ENCODE measurements at regions not wholly inside any gene's neighbourhood (a gene's known extent, or its start where the extent isn't known, plus 50 kb on each side); places are given as distances from the start of the nearest gene placed in this dataset.

DNA sequence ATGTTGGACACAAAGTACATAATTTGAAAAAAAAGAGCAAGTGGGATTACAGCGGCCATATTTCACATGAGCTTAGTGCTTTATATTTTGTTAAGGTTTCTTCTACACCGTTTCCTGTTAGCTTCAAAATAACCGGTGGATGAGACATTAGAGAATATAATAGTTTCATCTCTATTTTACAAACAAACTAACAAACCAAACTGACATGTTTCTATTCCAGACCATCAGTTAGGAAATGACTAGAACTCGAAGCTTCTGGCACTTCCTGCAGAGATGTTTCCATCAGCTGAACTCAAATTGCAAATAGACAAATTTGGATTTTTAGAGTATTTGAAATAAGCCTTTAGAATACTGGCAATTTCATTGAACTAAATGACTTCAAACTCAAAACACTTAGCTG lies 86.5 kb downstream of the MTRR start:
- no peak for DNase-seq

DNA sequence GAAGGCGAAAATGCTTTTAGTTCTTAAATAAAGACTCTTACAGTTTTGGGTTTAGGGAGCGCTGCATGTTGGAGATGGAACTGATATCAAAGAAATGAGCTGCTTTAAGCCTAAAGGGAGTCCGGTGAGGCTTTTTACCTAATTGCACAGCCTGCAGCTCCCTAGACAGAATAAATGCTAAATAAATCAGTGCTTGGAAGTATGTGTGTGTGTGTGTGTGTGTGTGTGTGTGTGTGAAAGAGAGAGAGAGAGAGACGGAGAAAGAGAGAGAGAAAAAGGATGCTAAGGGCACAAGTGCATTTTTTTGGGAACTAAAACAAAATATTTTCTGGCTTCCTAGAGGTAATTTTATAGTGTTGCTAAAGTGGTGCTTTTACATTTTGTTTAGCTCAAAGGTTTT lies 88.4 kb downstream of the MTRR start:
- DNase-seq = no peak

DNA sequence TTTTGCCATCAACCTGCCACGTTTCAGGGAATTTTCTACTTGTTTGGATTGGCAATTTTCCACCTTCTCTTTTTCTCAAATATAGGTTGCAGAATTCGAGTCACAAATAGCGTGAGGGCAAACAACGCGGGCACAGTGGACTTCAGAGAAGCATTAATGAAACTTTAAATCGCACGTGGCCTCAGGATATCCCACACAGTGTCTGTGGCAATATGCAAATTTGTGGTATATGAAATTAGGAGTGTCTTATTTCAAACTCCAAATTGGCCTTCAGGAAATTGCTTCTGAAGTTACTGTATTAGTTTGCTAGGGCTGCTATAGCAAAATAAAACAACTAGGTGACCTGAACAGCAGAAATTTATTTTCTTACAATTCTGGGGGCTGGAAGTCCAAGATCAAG lies 91.2 kb downstream of the MTRR start:
- DNase-seq = no peak

DNA sequence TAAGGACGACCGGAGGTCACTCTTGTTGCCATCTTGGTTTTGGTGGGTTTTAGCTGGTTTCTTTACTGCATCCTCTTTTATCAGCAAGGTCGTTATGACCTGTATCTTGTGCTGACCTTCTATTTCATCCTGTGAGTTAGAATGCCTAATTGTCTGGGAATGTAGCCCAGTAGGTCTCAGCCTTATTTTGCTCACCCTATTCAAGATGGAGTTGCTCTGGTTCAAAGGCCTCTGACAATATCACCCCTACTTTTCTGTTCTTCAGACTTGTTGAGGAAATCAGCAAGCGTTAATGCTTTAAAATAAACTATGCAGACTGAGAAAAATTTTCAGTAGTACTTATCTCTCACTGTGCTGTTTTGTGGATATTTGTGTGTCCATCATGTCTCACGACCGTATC lies 92.6 kb downstream of the MTRR start:
- no peak for DNase-seq

DNA sequence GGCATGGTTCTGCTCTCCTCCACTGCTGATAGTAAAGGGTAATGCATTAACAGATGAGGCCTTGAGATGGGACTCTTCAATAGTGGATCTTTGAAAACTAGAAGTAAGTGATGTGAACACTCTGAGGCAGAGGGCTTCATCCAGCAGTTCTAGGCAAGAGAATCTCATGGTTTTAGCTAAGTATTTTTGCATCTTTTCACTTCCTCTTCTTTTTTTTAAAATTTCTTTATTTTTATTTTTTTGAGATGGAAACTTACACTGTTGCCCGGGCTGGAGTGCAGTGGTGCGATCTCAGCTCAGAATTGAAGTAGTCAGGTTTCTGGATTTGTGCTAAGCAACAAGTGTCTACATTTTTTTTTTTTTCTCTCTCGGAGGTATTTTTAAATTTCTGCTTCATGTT lies 101.9 kb downstream of the MTRR start:
- no peak for DNase-seq

DNA sequence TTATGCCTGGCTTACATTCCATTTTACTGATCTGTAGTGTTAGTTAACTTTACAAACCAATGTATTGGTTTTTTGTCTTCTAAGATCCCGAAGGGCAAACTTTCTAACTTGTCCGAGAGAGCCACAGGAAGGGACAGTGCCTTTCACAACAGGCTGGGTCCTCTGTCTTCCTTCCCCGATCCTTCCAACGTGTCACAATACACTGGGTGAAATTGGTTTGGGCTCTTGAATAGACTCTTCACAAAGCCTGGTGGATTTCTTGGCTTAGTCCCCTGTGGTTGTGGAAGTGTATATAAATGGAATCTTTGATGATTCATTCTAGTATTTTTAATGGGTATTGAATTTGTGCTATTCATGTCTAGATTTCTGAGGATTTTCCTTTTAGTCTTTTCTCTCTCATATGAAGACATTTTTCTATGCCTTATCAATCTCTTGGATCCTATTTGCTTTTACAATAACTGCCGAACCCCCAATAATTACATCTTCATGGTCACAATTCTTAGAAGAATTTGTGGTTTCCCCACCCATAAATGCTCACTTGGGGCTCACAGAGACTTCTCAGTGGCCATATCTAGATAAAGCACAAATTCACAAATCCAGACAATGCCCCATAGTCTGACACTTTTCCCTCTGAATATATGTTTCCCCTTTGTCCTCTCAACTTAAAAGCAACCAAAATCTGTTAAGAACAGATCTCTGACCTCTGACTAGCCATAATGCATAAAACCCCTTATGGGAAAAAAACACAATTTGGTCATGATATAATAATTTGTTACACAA lies 107.7 kb downstream of the MTRR start:
- no peak for DNase-seq

DNA sequence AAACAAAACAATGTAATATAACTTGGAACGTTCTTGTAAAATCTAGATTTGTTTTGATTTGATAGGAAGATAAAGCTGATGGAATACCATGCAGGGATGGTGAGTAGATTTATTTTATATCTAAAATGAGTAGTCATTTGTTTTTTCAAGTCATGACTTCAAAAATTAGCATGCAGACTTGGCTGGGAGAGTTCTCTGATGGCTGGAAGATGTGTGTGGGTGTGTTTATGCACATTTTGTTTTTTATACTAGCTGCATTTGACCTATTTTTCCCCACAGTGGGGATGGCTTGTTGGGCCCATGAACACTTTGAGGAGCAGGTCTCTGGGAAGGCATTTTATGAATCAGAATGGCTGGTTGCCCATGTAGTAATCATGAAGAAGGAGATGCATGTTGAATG lies 109.2 kb downstream of the MTRR start:
- no peak for DNase-seq

DNA sequence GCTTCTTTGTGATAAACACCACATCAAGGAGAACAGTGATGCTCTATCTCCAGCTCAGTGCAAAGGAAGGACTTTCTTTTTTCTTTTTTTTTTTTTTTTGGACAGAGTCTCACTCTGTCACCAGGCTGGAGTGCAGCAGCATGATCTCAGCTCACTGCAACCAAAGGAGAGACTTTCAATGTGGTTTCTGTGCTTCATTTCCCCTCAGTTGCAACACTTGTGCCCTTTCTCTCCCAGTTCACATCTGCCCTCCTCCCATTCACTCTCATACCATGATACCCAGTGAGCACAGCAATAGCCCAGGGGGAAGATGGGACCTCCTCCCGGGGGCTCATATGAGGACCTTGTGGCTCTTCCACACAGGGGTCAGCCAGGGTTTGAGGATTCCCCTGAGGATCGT lies 110.0 kb downstream of the MTRR start:
- no peak for DNase-seq

DNA sequence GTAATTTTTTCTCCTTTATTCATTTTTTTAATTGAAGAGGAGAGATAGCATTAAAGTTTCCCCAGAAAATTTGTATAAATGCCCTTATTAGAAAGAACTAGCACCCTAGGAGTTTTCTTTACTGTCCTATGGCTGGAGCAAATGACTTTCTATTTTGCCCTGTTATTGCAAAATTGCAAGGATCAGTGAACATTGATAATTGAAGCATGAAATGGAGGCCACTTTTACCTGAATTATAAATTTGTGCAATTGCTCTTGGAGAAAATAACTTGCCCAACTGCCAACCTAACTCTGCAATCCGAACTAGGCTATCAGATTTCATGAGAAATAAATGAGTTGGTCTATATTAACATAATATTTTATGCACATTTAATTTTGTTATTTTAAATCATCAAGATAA lies 111.9 kb downstream of the MTRR start:
- DNase-seq = no peak

DNA sequence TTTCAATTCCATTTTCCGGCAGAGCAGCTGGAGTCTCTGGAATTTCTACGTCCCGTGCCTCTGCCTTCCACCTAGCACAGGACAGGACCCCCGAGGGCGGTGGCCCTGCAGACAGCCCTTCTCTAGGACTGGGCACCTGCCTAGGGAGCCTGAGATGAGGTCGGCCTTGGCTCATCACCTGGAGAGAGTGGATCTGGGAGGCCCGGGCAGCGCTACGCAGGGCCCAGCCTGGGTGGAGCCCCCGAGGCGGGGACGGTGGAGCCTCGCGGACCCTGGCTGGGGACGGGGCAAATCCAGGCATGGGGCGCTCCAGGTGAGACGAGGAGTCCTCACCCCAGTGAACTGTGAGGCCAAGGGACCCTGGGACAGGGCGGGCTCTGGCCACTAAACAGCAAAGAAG lies 114.5 kb downstream of the MTRR start:
- no peak for DNase-seq

DNA sequence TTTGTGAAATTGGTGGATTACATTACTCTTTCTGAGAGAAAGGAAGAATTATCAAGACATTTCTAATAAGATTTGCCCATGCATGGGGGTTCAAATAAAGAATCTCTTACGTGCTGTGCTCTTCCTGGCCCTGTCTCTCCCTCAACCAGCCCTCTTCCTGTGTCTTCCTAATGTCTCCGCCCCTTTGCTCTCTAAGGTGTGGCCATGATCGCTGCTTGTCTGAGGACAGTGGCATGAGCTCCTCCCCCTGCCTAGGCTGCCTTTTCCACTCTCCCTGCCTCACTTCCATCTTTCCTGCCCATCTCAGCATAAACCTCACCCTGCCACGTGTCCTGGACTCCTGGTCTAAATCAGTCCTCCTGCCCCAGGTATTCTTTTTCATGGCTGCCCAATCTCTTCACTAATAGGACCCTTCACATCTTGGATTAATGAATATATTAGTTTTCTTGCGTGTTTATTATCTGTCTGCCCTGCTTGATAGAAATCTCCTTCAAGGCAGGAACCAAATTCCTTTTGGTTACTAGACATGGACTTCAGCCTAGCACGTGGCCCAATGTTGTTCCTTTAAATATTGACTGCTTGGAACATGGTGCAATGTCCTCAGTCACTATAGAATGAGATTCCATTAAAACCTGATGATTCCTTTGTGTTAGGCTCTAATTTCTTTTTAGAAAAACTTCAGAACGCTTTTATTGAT lies 122.3 kb downstream of the MTRR start:
- DNase-seq = no peak

DNA sequence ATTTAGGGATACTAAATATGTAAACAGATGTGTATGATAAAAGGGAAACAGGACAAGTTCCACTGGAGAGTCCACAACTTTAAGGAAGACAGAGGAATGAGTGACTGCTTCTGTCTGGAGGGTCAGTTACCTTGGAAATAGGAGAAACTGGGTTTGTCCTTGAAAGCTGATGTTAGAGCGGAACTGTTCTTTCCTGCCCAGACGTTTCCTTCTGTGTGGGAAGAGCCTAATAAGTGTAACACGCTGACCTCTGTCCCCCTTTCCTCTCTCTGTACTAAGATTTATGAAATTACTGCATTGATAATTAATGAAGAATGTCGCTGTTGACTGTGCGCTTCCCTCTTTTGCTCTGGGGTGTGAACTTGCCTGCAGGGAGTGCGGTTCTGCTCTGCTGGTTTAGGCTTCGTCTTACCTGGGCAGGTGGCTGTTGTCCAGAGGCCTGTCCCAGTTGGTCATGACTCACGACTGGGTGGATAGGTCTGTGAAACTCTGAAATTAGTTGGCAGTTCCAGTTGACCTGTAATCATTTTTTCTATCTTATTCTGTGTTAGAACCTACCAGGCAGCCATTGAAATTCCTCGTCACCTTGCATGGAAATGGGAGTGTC lies 126.8 kb downstream of the MTRR start:
- DNase-seq = no peak

DNA sequence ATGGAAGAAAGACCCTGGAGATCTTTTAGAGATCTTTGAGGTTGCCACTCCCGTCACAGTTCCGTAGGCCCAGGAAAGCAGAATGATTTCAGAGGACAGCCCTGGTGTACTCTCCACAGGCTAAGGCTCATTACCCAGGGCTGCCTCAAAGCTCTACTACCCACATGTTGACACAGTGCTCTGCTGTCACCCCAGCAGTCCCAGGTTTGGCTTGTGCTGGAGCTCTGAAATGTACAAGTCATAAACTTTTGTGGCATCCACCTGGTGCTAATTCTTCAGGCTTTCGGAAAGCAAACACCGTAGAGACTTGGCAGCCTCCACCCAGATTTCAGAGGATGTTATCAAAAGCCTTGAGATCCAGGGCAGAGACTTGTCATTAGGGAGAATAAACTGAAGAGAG lies 136.5 kb downstream of the MTRR start:
- DNase-seq = no peak

DNA sequence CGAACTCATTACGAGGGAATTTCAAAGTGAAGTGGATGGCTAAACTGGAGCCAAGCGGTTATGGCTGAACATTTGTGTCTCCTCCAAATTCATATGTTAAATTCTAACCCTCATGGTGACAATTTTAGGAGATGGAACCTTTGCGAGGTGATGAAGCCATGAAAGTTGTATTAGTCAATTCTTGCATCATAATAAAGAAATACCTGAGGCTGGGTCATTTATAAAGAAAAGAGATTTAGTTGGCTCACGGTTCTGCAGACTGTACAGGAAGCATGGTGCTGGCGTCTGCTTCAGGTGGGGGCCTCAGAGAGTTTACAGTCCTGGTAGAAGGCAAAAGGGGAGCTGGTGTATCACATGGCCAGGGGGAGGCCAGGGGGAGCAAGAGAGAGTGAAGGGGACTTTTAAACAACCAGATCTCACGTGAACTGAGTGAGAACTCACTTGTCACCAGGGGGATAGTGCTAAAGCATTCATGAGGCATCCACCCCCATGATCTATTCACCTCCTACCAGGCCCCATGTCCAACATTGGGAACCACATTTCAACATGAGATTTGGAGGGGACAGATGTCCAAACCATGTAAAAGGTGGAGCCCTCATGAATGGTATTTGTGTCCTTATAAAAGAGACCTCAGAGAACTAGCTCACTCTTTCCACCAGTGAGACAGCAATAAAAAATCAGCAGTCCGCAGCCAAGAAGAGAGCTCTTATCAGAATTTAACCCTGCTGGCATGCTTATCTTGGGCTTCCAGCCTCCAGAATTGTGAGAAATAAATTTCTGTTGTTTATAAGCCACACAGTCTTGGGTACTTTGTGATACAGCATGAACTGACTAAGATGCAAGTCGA lies 143.4 kb downstream of the MTRR start:
- DNase-seq = no peak

DNA sequence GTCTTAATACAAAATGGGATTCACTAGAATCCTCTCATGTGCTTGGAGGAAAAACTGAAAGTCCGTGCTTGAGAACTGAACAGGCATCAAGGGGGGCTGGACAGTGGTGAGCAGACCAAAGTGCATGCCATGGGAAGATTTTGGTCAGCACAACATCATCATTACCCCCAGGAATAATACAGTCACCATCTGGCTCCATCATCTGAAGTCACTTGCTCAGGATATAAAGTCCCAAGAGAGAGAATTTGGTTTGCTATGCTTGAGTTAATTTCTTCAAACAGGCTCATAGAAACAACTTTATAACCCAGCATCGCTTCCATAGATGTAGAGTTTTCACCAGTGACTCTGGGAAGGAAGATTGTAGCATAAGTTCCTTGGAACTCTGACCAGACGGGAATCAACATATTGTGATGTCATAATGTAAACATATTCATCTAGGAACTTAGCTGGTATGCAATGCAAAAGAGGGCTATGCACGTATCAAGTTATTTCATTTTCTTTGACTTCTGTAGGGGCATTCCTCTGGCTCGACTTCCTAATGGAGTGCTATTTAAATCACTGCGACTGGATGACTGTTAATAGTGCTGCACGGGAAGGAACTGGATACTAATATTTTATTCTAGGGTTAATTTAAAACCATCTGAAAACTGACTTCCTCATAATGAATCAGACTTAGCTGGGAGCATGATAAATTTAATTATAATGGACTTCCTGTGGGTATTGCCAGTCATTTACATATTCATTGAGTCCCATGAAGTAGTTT lies 145.2 kb downstream of the MTRR start:
- DNase-seq = no peak

DNA sequence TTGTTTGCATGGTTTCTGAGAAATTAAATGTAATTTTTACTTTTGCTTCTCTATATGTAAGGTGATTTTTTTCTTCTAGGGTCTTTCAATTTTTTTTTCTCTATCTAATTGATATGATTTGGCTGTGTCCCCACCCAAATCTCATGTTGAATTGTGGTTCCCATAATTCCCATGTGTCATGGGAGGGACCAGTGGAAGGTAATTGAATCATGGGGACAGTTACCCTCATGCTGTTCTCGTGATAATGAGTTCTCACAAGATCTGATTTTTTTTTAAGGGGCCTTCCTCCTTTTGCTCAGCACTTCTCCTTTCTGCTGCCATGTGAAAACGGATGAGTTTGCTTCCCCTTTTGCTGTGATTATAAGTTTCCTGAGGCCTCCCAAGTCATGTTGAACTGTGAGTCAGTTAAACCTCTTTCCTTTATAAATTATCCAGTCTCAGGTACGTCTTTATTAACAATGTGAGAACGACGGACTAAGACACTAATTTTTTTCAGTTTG lies 150.8 kb downstream of the MTRR start:
- no peak for DNase-seq

DNA sequence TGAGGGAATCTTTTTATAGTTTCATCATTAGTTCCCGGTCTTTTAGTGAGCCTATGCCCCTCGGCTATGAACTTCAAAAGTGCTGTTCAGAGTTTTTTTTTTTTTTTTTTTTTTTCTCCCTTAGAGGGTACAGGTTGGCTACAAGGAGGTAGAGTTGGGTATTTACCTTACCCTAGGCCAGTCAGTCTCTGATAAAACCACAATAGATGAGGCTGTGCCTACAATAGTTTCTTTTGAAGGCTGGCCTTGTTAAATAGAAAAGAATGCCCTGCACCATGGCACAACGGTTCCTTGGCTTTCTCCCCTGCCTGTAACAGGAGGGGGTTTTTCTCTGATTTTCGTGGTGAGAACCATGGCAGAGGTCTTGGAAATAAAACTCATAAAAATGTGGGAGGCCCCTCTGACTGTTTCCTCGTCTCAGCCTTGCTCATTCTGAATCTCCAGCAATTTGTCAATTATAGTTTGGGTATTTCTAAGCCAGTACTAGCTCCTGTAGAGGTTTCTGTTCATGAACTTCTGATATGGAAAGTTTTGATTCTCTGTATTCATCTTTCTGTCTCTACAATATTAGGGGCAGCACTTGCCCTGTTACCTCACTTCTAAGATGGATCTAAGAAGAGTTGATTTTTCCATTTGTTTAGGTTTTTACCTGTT lies 152.0 kb downstream of the MTRR start:
- DNase-seq = no peak

DNA sequence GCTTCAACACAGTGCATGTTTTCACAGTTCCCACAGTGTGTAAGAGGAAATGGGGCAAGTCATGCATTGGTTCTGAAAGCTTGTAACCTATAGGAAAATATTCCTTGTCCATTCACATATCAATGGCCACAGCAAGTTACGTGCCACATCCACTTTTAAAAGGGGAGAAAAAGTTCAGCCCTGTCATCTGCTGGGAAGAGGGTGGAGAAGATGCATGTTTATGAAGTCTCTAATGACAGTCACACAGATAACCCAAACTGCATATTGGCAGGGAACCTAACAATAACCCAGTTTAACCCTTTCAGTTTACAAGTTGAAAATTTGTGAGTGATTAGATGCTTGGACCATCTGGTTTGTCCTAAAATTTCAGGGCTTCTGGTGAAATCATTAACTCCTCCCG lies 159.3 kb downstream of the MTRR start:
- DNase-seq = no peak

DNA sequence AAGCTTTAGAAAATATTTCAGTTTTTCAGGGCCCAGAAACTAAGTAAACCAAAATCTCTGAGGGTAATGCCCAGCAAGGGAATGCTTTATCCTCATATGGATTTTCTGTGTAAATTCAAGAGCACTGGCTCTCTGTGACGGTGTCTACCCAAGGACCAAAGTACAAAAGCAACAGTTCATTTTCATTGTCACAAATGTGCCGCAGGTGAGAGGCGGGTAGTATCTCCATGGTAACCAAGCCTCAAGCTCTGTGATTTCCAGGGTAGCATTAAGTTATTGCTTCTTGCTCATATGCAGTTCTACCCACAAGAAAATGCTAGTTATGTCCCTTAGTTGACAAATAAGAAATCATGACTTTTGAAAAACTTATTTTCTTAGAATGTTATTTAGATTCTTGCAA lies 164.3 kb downstream of the MTRR start:
- DNase-seq = no peak

DNA sequence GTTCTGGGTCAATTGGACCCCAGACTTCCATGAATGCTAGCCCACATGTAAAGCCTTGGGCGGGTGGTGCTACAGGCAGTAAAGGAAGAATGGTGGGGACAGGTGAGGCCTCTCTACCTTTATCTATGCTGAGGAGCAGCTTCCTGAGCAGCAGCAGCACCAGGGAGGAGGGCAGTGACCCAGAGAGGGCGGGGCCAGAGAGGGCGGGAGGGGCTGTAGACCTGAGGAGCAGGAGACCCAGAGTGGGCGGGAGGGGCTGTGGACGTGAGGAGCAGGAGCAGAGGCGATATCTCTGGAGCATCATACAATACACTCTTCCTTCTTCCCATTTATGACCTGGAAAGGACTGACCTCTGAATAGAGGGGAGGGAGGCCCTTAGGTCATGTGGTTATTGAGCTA lies 165.9 kb downstream of the MTRR start:
- no peak for DNase-seq

DNA sequence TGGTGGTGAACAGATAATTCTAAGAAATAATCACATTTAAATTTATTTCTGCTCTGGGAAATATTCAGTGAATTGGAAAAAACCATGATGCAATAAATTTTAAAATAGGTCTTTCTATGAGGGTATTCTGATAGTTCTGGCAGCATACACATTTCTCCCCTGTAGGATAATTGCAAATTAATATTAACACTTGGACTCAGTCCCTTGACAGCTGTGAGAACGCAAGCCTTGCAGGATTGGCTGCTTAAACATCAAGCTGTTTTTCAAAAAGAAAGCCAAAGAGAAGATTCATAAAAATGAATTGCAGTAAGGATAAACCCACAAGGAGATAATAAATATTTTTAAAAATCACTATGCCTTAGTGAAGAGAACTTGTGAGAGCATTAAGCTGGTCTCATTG lies 180.0 kb downstream of the MTRR start:
- no peak for DNase-seq
